IMR-90 (cell line): ENCODE measurements at regions not wholly inside any gene's neighbourhood (a gene's known extent, or its start where the extent isn't known, plus 50 kb on each side); places are given as distances from the start of the nearest gene placed in this dataset.

Experiments used
- ATAC-seq: fragments of 200-7000 bp; cut with Tn5 transposase; 2 replicates; pipeline ENCODE4 v1.9.1; 2020; ENCODE audit warnings: low read depth, mild to moderate bottlenecking, moderate library complexity
- BruUV-seq: library from RNA; stranded (reverse); fragments of 400-500 nt; replicated peaks from 2 replicates; lab custom pipeline; 2021; lab: Mats Ljungman, UMichigan
- CTCF ChIA-PET: fragments of 300-600 bp; formaldehyde crosslinking; extraction: SDS; loops from one replicate; lab custom pipeline; 2021; ENCODE audit warnings: antibody characterized with exemption; lab: Yijun Ruan, JAX
- POLR2A ChIA-PET: fragments of 300-600 bp; sonication (Branson Sonifier 250); formaldehyde crosslinking; loops from one replicate; lab custom pipeline; 2022; ENCODE audit warnings: antibody characterized with exemption; ENCODE audit not compliant: unreplicated experiment; lab: Charles Lee
- DNase-seq: peaks from one replicate; pipeline ENCODE4 v3.0.0; 2013
- H2AFZ ChIP-seq: replicated peaks from 2 replicates; pipeline ENCODE3; 2013; ENCODE audit warnings: low read length, mild to moderate bottlenecking; ENCODE audit not compliant: poor library complexity
- H2AK5ac ChIP-seq: 2 replicates; pipeline ENCODE4 v1.6.1; 2013; ENCODE audit warnings: low read depth, low read length, inconsistent platforms
- H2AK9ac ChIP-seq: replicated peaks from 2 replicates; pipeline ENCODE3; 2013; ENCODE audit warnings: mild to moderate bottlenecking, low read depth, low read length, moderate library complexity; ENCODE audit not compliant: poor library complexity
- H2BK120ac ChIP-seq: 2 replicates; pipeline ENCODE4 v1.6.1; 2013; ENCODE audit warnings: low read depth, low read length, inconsistent platforms
- H2BK15ac ChIP-seq: 3 replicates; pipeline ENCODE4 v1.6.1; 2013; ENCODE audit warnings: low read depth, low read length, inconsistent platforms
- H2BK20ac ChIP-seq: 2 replicates; pipeline ENCODE4 v1.6.1; 2013; ENCODE audit warnings: low read depth, mild to moderate bottlenecking, inconsistent platforms, low read length, moderate library complexity
- H2BK5ac ChIP-seq: 2 replicates; pipeline ENCODE4 v1.6.1; 2013; ENCODE audit warnings: mild to moderate bottlenecking, low read depth, low read length, inconsistent platforms; ENCODE audit not compliant: poor library complexity, severe bottlenecking
- H3K14ac ChIP-seq: replicated peaks from 2 replicates; pipeline ENCODE4 v1.6.1; 2013; ENCODE audit warnings: low read depth, low read length, inconsistent platforms
- H3K18ac ChIP-seq: 2 replicates; pipeline ENCODE4 v1.6.1; 2013; ENCODE audit warnings: low read depth, low read length, control low read depth
- H3K23ac ChIP-seq: 2 replicates; pipeline ENCODE4 v1.6.1; 2013; ENCODE audit warnings: low read depth, low read length, inconsistent platforms
- H3K27ac ChIP-seq: 2 replicates; pipeline ENCODE4 v1.5.1; 2013; ENCODE audit warnings: mild to moderate bottlenecking, control low read depth, low read length; ENCODE audit not compliant: insufficient read depth
- H3K27me3 ChIP-seq: 2 replicates; pipeline ENCODE4 v1.6.1; 2013; ENCODE audit warnings: low read length; ENCODE audit not compliant: control insufficient read depth, insufficient read depth
- H3K36me3 ChIP-seq: 2 replicates; pipeline ENCODE4 v1.6.1; 2013; ENCODE audit warnings: low read length, mixed read lengths; ENCODE audit not compliant: control insufficient read depth, insufficient read depth
- H3K4ac ChIP-seq: 2 replicates; pipeline ENCODE4 v1.6.1; 2013; ENCODE audit warnings: low read depth, low read length, inconsistent platforms
- H3K4me1 ChIP-seq: 2 replicates; pipeline ENCODE4 v1.6.1; 2013; ENCODE audit warnings: low read length, mixed read lengths; ENCODE audit not compliant: control insufficient read depth, insufficient read depth
- H3K4me2 ChIP-seq: 2 replicates; pipeline ENCODE4 v1.6.1; 2013; ENCODE audit warnings: low read depth, mild to moderate bottlenecking, control low read depth, low read length, moderate library complexity
- H3K4me3 ChIP-seq: 2 replicates; pipeline ENCODE4 v1.5.1; 2013; ENCODE audit warnings: low read depth, mild to moderate bottlenecking, control low read depth, low read length, moderate library complexity; ENCODE audit not compliant: insufficient read depth
- H3K56ac ChIP-seq: 2 replicates; pipeline ENCODE4 v1.6.1; 2013; ENCODE audit warnings: low read length, inconsistent platforms; ENCODE audit not compliant: insufficient read depth; ENCODE audit errors: extremely low read depth
- H3K79me1 ChIP-seq, 2 experiments: 2 replicates each; pipeline ENCODE4 v1.6.1; 2013; ENCODE audit warnings: low read length in 2 of 2, inconsistent platforms in 1 of 2, low read depth in 1 of 2
- H3K9ac ChIP-seq: 2 replicates; pipeline ENCODE4 v1.6.1; 2013; ENCODE audit warnings: low read depth, low read length, control low read depth
- H3K9me1 ChIP-seq: 2 replicates; pipeline ENCODE4 v1.6.1; 2013; ENCODE audit warnings: low read length, inconsistent platforms; ENCODE audit not compliant: insufficient read depth
- H3K9me3 ChIP-seq: 2 replicates; pipeline ENCODE4 v1.6.1; 2013; ENCODE audit warnings: low read length; ENCODE audit not compliant: control insufficient read depth, insufficient read depth
- H4K20me1 ChIP-seq: 2 replicates; pipeline ENCODE4 v1.6.1; 2013; ENCODE audit warnings: low read length, inconsistent platforms; ENCODE audit not compliant: insufficient read depth
- H4K5ac ChIP-seq: 2 replicates; pipeline ENCODE4 v1.6.1; 2013; ENCODE audit warnings: mild to moderate bottlenecking, low read depth, low read length, control low read depth
- H4K8ac ChIP-seq, 2 experiments: 2 replicates each; pipeline ENCODE4 v1.6.1; 2013; ENCODE audit warnings: low read depth in 2 of 2, low read length in 2 of 2, control low read depth in 1 of 2, inconsistent platforms in 1 of 2
- H4K91ac ChIP-seq: 2 replicates; pipeline ENCODE4 v1.6.1; 2013; ENCODE audit warnings: low read depth, low read length, inconsistent platforms; ENCODE audit not compliant: insufficient read depth
- BHLHE40 ChIP-seq: fragments of 150-350 bp; IDR thresholded peaks from 2 replicates; pipeline ENCODE4 v1.6.1; 2016; ENCODE audit warnings: mild to moderate bottlenecking, low read depth, low read length
- CEBPB ChIP-seq: IDR thresholded peaks from 2 replicates; pipeline ENCODE4 v1.6.1; 2012; ENCODE audit warnings: low read depth, low read length, improper control_type of control experiment
- CHD1 ChIP-seq: IDR thresholded peaks from 2 replicates; pipeline ENCODE4 v1.6.1; 2012; ENCODE audit warnings: low read depth, low read length, improper control_type of control experiment
- MAFK ChIP-seq: IDR thresholded peaks from 2 replicates; pipeline ENCODE4 v1.6.1; 2012; ENCODE audit warnings: low read depth, low read length, improper control_type of control experiment
- MAZ ChIP-seq: IDR thresholded peaks from 2 replicates; pipeline ENCODE4 v1.6.1; 2012; ENCODE audit warnings: low read depth, mild to moderate bottlenecking, low read length, improper control_type of control experiment, moderate library complexity, borderline replicate concordance
- MXI1 ChIP-seq: IDR thresholded peaks from 2 replicates; pipeline ENCODE4 v1.6.1; 2012; ENCODE audit warnings: low read depth, mild to moderate bottlenecking, low read length, moderate library complexity, borderline replicate concordance
- NFE2L2 ChIP-seq: fragments of 150-350 bp; IDR thresholded peaks from 2 replicates; pipeline ENCODE4 v1.6.1; 2016; ENCODE audit warnings: low read depth, mild to moderate bottlenecking, low read length
- RCOR1 ChIP-seq: IDR thresholded peaks from 2 replicates; pipeline ENCODE4 v1.6.1; 2012; ENCODE audit warnings: mild to moderate bottlenecking, low read length, improper control_type of control experiment; ENCODE audit not compliant: insufficient replicate concordance
- RFX5 ChIP-seq: IDR thresholded peaks from 2 replicates; pipeline ENCODE4 v1.8.0; 2012; ENCODE audit warnings: low read depth, mild to moderate bottlenecking, low read length, moderate library complexity
- USF2 ChIP-seq: fragments of 150-350 bp; IDR thresholded peaks from 2 replicates; pipeline ENCODE4 v1.6.1; 2017; ENCODE audit warnings: mild to moderate bottlenecking, antibody characterized with exemption, low read length, low read depth
- WGBS, 2 experiments: methylation state at CpG; one replicate each; pipeline versions ENCODE4 v1.1.5 to v1.1.7; 2013; ENCODE audit warnings: missing lambda C conversion rate in 2 of 2; ENCODE audit not compliant: insufficient read length in 1 of 2; ENCODE audit errors: extremely low coverage in 2 of 2; 5-methylcytosine and 5-hydroxymethylcytosine counted together
- dilution Hi-C: fragments of 300-500 bp; cut with HindIII; formaldehyde crosslinking; loops from one replicate; pipeline ENCODE4 v1.14.3; 2018; ENCODE audit warnings: low sequenced_read_pairs; ENCODE audit not compliant: unreplicated experiment
- in situ Hi-C: fragments of 300-500 bp; cut with MboI; formaldehyde crosslinking; loops from 3 replicates; pipeline ENCODE4 v1.14.3; 2019; ENCODE audit warnings: low sequenced_read_pairs, inconsistent platforms, mixed read lengths
- intact Hi-C: fragments of 100-400 bp; cut with micrococcal nuclease; formaldehyde crosslinking; loops from 2 replicates; pipeline ENCODE4 v1.10.0; 2022
- TF ChIP-seq, protein P1 (sequence below): fragments of 150-350 bp; IDR thresholded peaks from 2 replicates; pipeline ENCODE4 v1.6.1; 2016; ENCODE audit warnings: low read depth, mild to moderate bottlenecking, low read length, moderate library complexity, borderline replicate concordance
- TF ChIP-seq, protein P2 (sequence below): conservative IDR thresholded peaks from 2 replicates; pipeline ENCODE4 v1.5.1; 2012; ENCODE audit warnings: mild to moderate bottlenecking, low read depth, low read length, improper control_type of control experiment

DNA sequence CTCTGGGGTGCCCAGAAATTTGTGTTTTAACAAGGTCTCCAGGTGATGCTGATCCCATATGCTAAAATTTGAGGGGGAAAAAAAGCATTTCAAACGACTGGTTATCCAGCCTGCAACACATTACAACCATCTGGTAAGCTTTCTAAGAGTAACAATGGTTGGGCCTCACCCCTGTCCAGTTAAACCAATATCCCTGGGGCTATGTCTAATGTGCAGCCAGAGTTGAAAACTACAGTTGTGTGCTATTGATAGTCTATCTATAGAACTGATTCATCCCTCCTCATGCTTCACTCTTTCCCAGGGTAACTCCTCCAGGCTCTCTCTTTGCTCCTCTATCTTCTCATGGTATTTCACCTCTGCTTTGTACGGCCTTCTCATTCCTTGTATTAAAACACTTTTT lies 458.3 kb downstream of the MMUT start (continued):
- no peak for TF ChIP-seq RCOR1

DNA sequence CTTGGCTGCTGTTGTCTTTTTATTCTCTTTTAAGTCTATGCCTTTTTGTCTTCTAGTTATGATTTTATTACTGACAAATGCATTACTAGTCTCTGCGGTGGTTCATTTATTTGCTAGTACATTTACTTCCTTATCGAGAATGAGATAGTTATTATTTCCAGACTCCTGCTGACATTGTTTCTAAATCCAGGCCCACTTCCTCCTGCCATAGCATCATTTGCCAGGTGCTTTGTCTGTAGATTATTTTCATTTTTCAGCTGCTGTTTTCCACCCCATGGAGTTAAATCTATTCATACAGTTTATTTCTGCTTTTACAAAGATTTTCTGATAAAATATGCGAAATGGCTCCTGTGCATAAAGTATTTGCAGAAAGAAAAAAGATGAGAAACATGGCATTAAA lies 459.7 kb downstream of the MMUT start:
- H3K4ac ChIP-seq = no peak overlapping the region
- H2BK15ac ChIP-seq = no peak overlapping the region
- in situ Hi-C loops = no loop called here
- H3K9me1 ChIP-seq = no peaks in the 10 kb centered on the region
- H4K5ac ChIP-seq = no peak overlapping the region
- no peak overlapping the region for H3K23ac ChIP-seq
- no peak overlapping the region for H3K4me2 ChIP-seq
- no peak overlapping the region for H3K14ac ChIP-seq
- no peak overlapping the region for H2AK9ac ChIP-seq
- ChIA-PET POLR2A (no interaction called here), CTCF (no interaction called here)
- H3K36me3 ChIP-seq = no peaks in the 10 kb centered on the region
- no peaks in the 10 kb centered on the region for H3K4me1 ChIP-seq
- intact Hi-C loops = no loop called here
- H2AFZ ChIP-seq = no peak overlapping the region
- no CpG with 5 or more reads among the region's 3 CpGs for WGBS, 2 experiments
- dilution Hi-C loops = no loop called here
- H4K91ac ChIP-seq = no peak overlapping the region
- H3K27me3 ChIP-seq = no peaks in the 10 kb centered on the region
- no peak overlapping the region for H2BK5ac ChIP-seq
- H3K79me1 ChIP-seq = no peaks in the 10 kb centered on the region
- no peak overlapping the region for H4K8ac ChIP-seq
- H2AK5ac ChIP-seq = no peak overlapping the region
- no peak overlapping the region for H3K27ac ChIP-seq
- no peak overlapping the region for H2BK20ac ChIP-seq
- H4K20me1 ChIP-seq = no peaks in the 10 kb centered on the region
- no peak overlapping the region for H3K9ac ChIP-seq
- BruUV-seq = no TSS peak
- no peak overlapping the region for H3K18ac ChIP-seq
- H3K4me3 ChIP-seq = no peak overlapping the region
- H2BK120ac ChIP-seq = no peak overlapping the region
- no peak overlapping the region for H3K56ac ChIP-seq
- ATAC-seq (no peak), DNase-seq (no peak)
- TF ChIP-seq MXI1 (no peak), MAZ (no peak), BHLHE40 (no peak), CHD1 (no peak), USF2 (no peak), NFE2L2 (no peak), CEBPB (no peak), RFX5 (no peak), MAFK (no peak), RCOR1 (no peak)
- TF ChIP-seq, protein P1, sequence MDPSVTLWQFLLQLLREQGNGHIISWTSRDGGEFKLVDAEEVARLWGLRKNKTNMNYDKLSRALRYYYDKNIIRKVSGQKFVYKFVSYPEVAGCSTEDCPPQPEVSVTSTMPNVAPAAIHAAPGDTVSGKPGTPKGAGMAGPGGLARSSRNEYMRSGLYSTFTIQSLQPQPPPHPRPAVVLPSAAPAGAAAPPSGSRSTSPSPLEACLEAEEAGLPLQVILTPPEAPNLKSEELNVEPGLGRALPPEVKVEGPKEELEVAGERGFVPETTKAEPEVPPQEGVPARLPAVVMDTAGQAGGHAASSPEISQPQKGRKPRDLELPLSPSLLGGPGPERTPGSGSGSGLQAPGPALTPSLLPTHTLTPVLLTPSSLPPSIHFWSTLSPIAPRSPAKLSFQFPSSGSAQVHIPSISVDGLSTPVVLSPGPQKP = no peak
- TF ChIP-seq, protein P2, sequence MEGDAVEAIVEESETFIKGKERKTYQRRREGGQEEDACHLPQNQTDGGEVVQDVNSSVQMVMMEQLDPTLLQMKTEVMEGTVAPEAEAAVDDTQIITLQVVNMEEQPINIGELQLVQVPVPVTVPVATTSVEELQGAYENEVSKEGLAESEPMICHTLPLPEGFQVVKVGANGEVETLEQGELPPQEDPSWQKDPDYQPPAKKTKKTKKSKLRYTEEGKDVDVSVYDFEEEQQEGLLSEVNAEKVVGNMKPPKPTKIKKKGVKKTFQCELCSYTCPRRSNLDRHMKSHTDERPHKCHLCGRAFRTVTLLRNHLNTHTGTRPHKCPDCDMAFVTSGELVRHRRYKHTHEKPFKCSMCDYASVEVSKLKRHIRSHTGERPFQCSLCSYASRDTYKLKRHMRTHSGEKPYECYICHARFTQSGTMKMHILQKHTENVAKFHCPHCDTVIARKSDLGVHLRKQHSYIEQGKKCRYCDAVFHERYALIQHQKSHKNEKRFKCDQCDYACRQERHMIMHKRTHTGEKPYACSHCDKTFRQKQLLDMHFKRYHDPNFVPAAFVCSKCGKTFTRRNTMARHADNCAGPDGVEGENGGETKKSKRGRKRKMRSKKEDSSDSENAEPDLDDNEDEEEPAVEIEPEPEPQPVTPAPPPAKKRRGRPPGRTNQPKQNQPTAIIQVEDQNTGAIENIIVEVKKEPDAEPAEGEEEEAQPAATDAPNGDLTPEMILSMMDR = no peak
- H3K9me3 ChIP-seq = no peaks in the 10 kb centered on the region
